ENCODE measurements at regions not wholly inside any gene's neighbourhood (a gene's known extent, or its start where the extent isn't known, plus 50 kb on each side); places are given as distances from the start of the nearest gene placed in this dataset.

- TF ChIP-seq CBFB (IDR thresholded peaks at IDR 0.05; ENCODE audit: low read depth), result no peak
- TF ChIP-seq HCFC1 (IDR thresholded peaks at IDR 0.05; ENCODE audit: low read length), result no peak
- TF ChIP-seq CTCF (IDR thresholded peaks at IDR 0.05 in 2 of 3, conservative IDR thresholded peaks at IDR 0.05 in 1 of 3; ENCODE audit: control insufficient read depth in 2 of 3, extremely low read depth in 1 of 3, insufficient read depth in 1 of 3, low read depth in 3 of 3, low read length in 3 of 3), result no peak
- TF ChIP-seq POLR2A (IDR thresholded peaks at IDR 0.05; ENCODE audit: low read depth, low read length), result no peak
- no peak for TF ChIP-seq PAX5 (IDR thresholded peaks at IDR 0.05; ENCODE audit: borderline replicate concordance, low read depth, low read length)
- TF ChIP-seq HDAC6 (IDR thresholded peaks at IDR 0.05; ENCODE audit: unreplicated experiment), result no peak
- TF ChIP-seq YBX1 (IDR thresholded peaks at IDR 0.05), result no peak
- no peak for TF ChIP-seq FOS (IDR thresholded peaks at IDR 0.05; ENCODE audit: borderline replicate concordance, extremely low read depth, insufficient read length)
- TF ChIP-seq HDAC2 (IDR thresholded peaks at IDR 0.05), result no peak
- TF ChIP-seq, protein P1, sequence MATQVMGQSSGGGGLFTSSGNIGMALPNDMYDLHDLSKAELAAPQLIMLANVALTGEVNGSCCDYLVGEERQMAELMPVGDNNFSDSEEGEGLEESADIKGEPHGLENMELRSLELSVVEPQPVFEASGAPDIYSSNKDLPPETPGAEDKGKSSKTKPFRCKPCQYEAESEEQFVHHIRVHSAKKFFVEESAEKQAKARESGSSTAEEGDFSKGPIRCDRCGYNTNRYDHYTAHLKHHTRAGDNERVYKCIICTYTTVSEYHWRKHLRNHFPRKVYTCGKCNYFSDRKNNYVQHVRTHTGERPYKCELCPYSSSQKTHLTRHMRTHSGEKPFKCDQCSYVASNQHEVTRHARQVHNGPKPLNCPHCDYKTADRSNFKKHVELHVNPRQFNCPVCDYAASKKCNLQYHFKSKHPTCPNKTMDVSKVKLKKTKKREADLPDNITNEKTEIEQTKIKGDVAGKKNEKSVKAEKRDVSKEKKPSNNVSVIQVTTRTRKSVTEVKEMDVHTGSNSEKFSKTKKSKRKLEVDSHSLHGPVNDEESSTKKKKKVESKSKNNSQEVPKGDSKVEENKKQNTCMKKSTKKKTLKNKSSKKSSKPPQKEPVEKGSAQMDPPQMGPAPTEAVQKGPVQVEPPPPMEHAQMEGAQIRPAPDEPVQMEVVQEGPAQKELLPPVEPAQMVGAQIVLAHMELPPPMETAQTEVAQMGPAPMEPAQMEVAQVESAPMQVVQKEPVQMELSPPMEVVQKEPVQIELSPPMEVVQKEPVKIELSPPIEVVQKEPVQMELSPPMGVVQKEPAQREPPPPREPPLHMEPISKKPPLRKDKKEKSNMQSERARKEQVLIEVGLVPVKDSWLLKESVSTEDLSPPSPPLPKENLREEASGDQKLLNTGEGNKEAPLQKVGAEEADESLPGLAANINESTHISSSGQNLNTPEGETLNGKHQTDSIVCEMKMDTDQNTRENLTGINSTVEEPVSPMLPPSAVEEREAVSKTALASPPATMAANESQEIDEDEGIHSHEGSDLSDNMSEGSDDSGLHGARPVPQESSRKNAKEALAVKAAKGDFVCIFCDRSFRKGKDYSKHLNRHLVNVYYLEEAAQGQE (IDR thresholded peaks at IDR 0.05; ENCODE audit: low read depth, low read length), result no peak
- no peak for TF ChIP-seq GATAD2B (conservative IDR thresholded peaks at IDR 0.05; ENCODE audit: low read depth)
- no peak for TF ChIP-seq PML (IDR thresholded peaks at IDR 0.05; ENCODE audit: low read length)
These were observed 575.3 kb downstream of the FRK start for GRCh38 chr6:115485400-115485799.
